HL-60 (cell line): ENCODE measurements at regions not wholly inside any gene's neighbourhood (a gene's known extent, or its start where the extent isn't known, plus 50 kb on each side); places are given as distances from the start of the nearest gene placed in this dataset.

Source experiments
- CTCF ChIP-seq: IDR thresholded peaks from one replicate; pipeline ENCODE4 v1.5.1; 2011; ENCODE audit warnings: low read length, control low read depth, inconsistent platforms; ENCODE audit not compliant: insufficient read depth
- SPI1 ChIP-seq: IDR thresholded peaks from 2 replicates; pipeline ENCODE4 v1.6.1; 2012; ENCODE audit warnings: low read depth, mild to moderate bottlenecking, borderline replicate concordance

- TF ChIP-seq CTCF (no peak), SPI1 (no peak)
Measured at GRCh38 chr9:107147134-107147533, 135.9 kb upstream of the RAD23B start.
